ENCODE measurements at regions not wholly inside any gene's neighbourhood (a gene's known extent, or its start where the extent isn't known, plus 50 kb on each side); places are given as distances from the start of the nearest gene placed in this dataset.

DNA sequence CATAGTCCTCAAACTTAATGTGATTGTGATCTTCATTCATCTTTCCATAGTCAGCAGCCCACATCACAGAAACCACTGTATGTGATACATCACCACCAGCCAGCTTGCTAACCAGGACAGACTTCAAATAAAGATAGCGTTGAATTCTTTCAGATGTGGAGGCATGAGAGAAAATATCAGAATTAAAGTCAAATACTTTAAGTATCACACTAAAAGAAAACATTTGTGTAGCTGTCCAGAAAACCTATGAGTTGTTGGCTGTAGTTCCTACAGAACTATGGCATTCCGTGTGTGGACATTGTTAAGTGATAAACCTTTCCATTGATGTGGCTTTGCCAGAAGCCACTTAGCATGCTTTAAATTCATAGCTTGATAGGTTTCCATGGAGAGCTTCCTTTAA lies 105.1 kb downstream of the LLPH start:
- TF ChIP-seq, protein P1, sequence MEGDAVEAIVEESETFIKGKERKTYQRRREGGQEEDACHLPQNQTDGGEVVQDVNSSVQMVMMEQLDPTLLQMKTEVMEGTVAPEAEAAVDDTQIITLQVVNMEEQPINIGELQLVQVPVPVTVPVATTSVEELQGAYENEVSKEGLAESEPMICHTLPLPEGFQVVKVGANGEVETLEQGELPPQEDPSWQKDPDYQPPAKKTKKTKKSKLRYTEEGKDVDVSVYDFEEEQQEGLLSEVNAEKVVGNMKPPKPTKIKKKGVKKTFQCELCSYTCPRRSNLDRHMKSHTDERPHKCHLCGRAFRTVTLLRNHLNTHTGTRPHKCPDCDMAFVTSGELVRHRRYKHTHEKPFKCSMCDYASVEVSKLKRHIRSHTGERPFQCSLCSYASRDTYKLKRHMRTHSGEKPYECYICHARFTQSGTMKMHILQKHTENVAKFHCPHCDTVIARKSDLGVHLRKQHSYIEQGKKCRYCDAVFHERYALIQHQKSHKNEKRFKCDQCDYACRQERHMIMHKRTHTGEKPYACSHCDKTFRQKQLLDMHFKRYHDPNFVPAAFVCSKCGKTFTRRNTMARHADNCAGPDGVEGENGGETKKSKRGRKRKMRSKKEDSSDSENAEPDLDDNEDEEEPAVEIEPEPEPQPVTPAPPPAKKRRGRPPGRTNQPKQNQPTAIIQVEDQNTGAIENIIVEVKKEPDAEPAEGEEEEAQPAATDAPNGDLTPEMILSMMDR (conservative IDR thresholded peaks at IDR 0.05 in 1 of 2, IDR thresholded peaks at IDR 0.05 in 1 of 2; ENCODE audit: extremely low read depth in 1 of 2, insufficient read depth in 1 of 2, low read depth in 1 of 2, low read length in 2 of 2): no peak
- no peak for TF ChIP-seq EZH2 (IDR thresholded peaks at IDR 0.05; ENCODE audit: borderline replicate concordance, low read length)
